RWPE1 (cell line): ENCODE measurements at regions not wholly inside any gene's neighbourhood (a gene's known extent, or its start where the extent isn't known, plus 50 kb on each side); places are given as distances from the start of the nearest gene placed in this dataset.

ENCODE experiments used
- CTCF ChIA-PET: fragments of 350-600 bp; sonication (Branson Sonifier 250); formaldehyde crosslinking; extraction: SDS; loops from one replicate; lab custom pipeline; 2021; lab: Yijun Ruan, JAX
- POLR2A ChIA-PET: fragments of 400-600 bp; formaldehyde crosslinking; extraction: SDS; loops from one replicate; lab custom pipeline; 2020; ENCODE audit warnings: antibody characterized with exemption; ENCODE audit not compliant: low non-redundant PET; lab: Yijun Ruan, JAX
- DNase-seq: peaks from one replicate; pipeline ENCODE4 v3.0.0; 2012; ENCODE audit warnings: low spot score
- H3K27ac ChIP-seq: fragments of 450-650 bp; 2 replicates; pipeline ENCODE4 v1.5.1; 2017
- CTCF ChIP-seq: fragments of 450-650 bp; conservative IDR thresholded peaks from 2 replicates; pipeline ENCODE4 v1.5.1; 2017; ENCODE audit warnings: low read depth, mild to moderate bottlenecking

- no peak for DNase-seq
- TF ChIP-seq CTCF, result no peak
- no peak overlapping the region for H3K27ac ChIP-seq
Observed at GRCh38 chr2:239509373-239510143, 108.7 kb upstream of the HDAC4 start.

GRCh38 chr2:239508261-239508660 is 107.4 kb upstream of the HDAC4 start:
- no peak for DNase-seq
- CTCF ChIA-PET, result interaction anchor here (0.7 kb wide), 1 partner anchor 15 kb away, joined by 3 read pairs; no protein-coding TSS in a partner anchor
- no peak overlapping the region for H3K27ac ChIP-seq
- no peak for TF ChIP-seq CTCF
- POLR2A ChIA-PET, result no interaction called here

More at GRCh38 chr2:239509373-239510143, 108.7 kb upstream of the HDAC4 start:
- ChIA-PET POLR2A (no interaction called here), CTCF (interaction anchor here (0.7 kb wide), 1 partner anchor 71 kb away, joined by 5 read pairs; no protein-coding TSS in a partner anchor)

DNA sequence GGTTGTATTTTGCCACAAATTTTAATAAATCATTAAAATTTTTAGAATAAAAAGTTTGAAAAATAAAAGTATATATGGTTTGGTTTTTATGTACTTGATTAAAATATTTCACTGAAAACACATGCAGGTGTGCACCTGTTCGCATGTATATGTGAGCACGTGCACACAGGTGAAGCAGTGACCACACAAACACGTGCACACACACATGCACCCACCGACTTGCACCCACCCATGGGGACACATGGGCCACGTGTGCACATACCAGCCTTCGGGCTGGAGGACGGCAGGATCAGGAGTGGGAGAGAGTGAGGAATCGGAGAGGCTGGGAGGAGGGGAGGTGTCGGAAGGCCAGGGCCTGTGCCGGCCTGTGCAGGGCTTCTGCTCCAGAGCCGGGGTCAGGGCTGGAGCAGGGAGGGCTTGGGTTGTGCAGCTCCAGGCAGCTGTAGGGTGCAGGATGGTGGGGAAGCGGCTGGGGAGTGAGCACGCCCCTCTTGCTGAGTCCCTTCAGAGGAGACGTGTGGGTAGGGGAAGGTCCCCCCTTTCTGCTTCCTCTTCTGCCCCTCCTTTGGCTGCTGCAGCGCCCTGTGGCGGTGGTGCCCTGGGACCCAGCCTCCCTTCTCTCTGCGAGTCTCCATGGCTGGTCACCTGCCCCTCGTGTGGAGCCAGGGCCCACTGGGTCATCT is 106.9 kb upstream of the HDAC4 start:
- CTCF ChIA-PET, result interaction anchor here (0.7 kb wide), 1 partner anchor 14 kb away, joined by 3 read pairs; no protein-coding TSS in a partner anchor

GRCh38 chr2:239506961-239507360 is 106.1 kb upstream of the HDAC4 start:
- TF ChIP-seq CTCF, result no peak
- ChIA-PET POLR2A (no interaction called here), CTCF (no interaction called here)
- H3K27ac ChIP-seq, result no peak overlapping the region
- DNase-seq, result no peak

More for the DNA sequence above, 106.9 kb upstream of the HDAC4 start:
- DNase-seq, result no peak
- no peak for TF ChIP-seq CTCF
- POLR2A ChIA-PET, result no interaction called here
- H3K27ac ChIP-seq, result no peak overlapping the region

GRCh38 chr2:239506101-239506857 is 105.5 kb upstream of the HDAC4 start:
- no peak overlapping the region for H3K27ac ChIP-seq
- no peak for TF ChIP-seq CTCF
- CTCF ChIA-PET, result interaction anchor here (0.6 kb wide), 1 partner anchor 112 kb away, joined by 4 read pairs; no protein-coding TSS in a partner anchor
- DNase-seq, result no peak
- POLR2A ChIA-PET, result no interaction called here
